ENCODE measurements at regions not wholly inside any gene's neighbourhood (a gene's known extent, or its start where the extent isn't known, plus 50 kb on each side); places are given as distances from the start of the nearest gene placed in this dataset.
"Not testable (repeated sequence)": the region's sequence is repeated elsewhere in the genome, so short reads cannot be mapped to it uniquely, and the experiment has no call there.

DNA sequence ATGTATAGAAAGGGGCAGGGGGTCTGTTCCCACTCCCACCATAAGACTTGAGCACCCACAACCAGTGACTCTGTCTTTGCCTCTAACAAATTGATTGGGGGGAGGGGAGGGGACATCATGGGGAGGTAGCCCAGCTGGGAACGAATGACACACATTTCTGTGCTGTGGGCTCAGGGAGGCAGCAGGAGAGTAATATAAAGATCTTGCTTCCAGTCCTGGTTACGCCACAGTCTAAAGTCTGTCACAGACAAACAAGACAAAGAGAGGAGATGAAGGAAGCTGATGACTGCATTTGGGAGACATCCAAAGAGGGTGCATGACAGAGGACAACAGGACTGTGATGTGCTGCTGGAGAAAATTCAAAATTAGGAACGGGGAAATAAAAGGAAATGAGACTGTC lies 153.9 kb downstream of the ACTR3B start:
- WGBS, 2 donors: 57 to 69% methylated on average over 3 of the region's 3 CpGs
- TF ChIP-seq POLR2A (IDR thresholded peaks at IDR 0.05): no peak
- TF ChIP-seq, protein P1, sequence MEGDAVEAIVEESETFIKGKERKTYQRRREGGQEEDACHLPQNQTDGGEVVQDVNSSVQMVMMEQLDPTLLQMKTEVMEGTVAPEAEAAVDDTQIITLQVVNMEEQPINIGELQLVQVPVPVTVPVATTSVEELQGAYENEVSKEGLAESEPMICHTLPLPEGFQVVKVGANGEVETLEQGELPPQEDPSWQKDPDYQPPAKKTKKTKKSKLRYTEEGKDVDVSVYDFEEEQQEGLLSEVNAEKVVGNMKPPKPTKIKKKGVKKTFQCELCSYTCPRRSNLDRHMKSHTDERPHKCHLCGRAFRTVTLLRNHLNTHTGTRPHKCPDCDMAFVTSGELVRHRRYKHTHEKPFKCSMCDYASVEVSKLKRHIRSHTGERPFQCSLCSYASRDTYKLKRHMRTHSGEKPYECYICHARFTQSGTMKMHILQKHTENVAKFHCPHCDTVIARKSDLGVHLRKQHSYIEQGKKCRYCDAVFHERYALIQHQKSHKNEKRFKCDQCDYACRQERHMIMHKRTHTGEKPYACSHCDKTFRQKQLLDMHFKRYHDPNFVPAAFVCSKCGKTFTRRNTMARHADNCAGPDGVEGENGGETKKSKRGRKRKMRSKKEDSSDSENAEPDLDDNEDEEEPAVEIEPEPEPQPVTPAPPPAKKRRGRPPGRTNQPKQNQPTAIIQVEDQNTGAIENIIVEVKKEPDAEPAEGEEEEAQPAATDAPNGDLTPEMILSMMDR (IDR thresholded peaks at IDR 0.05): no peak

GRCh38 chr7:152914014-152914844 lies 154.7 kb downstream of the ACTR3B start:
- Histone ChIP-seq H3K9me3 (no peaks in the 10 kb centered on the region), H3K27me3 (no peaks in the 10 kb centered on the region), H3K4me1 (peaks cover 8 to 23% of the 10 kb centered on the region in 2 donors), H3K27ac (no peak overlapping the region), H3K4me3 (replicated peaks in 1 of 3) (no peak overlapping the region), H3K36me3 (no peaks in the 10 kb centered on the region)
- WGBS, 2 donors: 77 to 85% methylated on average over 5 of the region's 5 CpGs
- intact Hi-C loops (cut with DNase I): no loop called here
- DNase-seq: no peak
- TF ChIP-seq, protein P1 (IDR thresholded peaks at IDR 0.05): no peak
- TF ChIP-seq POLR2A (IDR thresholded peaks at IDR 0.05): no peak

More for the DNA sequence above, 153.9 kb downstream of the ACTR3B start:
- intact Hi-C loops (cut with DNase I): no loop called here
- Histone ChIP-seq H3K4me3 (replicated peaks in 1 of 3) (no peak overlapping the region), H3K36me3 (no peaks in the 10 kb centered on the region), H3K27me3 (no peaks in the 10 kb centered on the region), H3K4me1 (peaks cover 8 to 23% of the 10 kb centered on the region in 2 donors), H3K9me3 (no peaks in the 10 kb centered on the region), H3K27ac (no peak overlapping the region)
- DNase-seq: no peak

DNA sequence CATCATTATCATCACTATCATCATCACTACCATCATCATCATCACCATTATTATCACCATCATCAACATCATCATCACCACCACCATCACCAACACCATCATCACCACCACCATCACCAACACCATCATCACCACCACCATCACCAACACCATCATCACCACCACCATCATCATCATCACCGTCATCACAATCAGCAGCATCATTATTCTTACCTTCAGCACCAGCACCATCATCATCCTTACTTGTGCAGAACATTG lies 155.2 kb downstream of the ACTR3B start:
- 95 to 96% methylated on average over 1 of the region's 1 CpG for WGBS, 2 donors
- not testable (repeated sequence) for DNase-seq

GRCh38 chr7:152922318-152923081 lies 162.9 kb downstream of the ACTR3B start:
- WGBS, 2 donors: 85 to 86% methylated on average over 16 of the region's 16 CpGs
- no peaks in the 10 kb centered on the region for H3K27me3 ChIP-seq
- no peak overlapping the region for H3K4me3 ChIP-seq (replicated peaks in 1 of 3)
- no peak overlapping the region for H3K27ac ChIP-seq
- TF ChIP-seq, protein P1 (IDR thresholded peaks at IDR 0.05): no peak
- TF ChIP-seq POLR2A (IDR thresholded peaks at IDR 0.05): no peak
- DNase-seq: no peak
- H3K9me3 ChIP-seq: no peaks in the 10 kb centered on the region
- H3K4me1 ChIP-seq: no peaks in the 10 kb centered on the region
- intact Hi-C loops (cut with DNase I): no loop called here
- no peaks in the 10 kb centered on the region for H3K36me3 ChIP-seq

More for the DNA sequence above, 155.2 kb downstream of the ACTR3B start:
- H3K9me3 ChIP-seq; H3K27ac ChIP-seq; H3K4me3 ChIP-seq (replicated peaks in 1 of 3); intact Hi-C loops (cut with DNase I); H3K27me3 ChIP-seq; H3K36me3 ChIP-seq: not testable (repeated sequence)
- H3K4me1 ChIP-seq: peaks cover 8 to 22% of the 10 kb centered on the region in 2 donors

- intact Hi-C loops (cut with DNase I): no loop called here
- 93% methylated on average over 9 to 11 of the region's 12 CpGs for WGBS, 2 donors
- DNase-seq: no peak
Measured at GRCh38 chr7:152923711-152924110, 164.2 kb downstream of the ACTR3B start.

More at GRCh38 chr7:152923711-152924110, 164.2 kb downstream of the ACTR3B start:
- H3K36me3 ChIP-seq: no peaks in the 10 kb centered on the region
- H3K27ac ChIP-seq: no peak overlapping the region
- H3K27me3 ChIP-seq: no peaks in the 10 kb centered on the region
- TF ChIP-seq, protein P1 (IDR thresholded peaks at IDR 0.05): no peak
- no peaks in the 10 kb centered on the region for H3K4me1 ChIP-seq
- no peak overlapping the region for H3K4me3 ChIP-seq (replicated peaks in 1 of 3)
- no peaks in the 10 kb centered on the region for H3K9me3 ChIP-seq

Measured in thyroid gland (tissue), 4 donors.